ENCODE measurements at regions not wholly inside any gene's neighbourhood (a gene's known extent, or its start where the extent isn't known, plus 50 kb on each side); places are given as distances from the start of the nearest gene placed in this dataset.

DNA sequence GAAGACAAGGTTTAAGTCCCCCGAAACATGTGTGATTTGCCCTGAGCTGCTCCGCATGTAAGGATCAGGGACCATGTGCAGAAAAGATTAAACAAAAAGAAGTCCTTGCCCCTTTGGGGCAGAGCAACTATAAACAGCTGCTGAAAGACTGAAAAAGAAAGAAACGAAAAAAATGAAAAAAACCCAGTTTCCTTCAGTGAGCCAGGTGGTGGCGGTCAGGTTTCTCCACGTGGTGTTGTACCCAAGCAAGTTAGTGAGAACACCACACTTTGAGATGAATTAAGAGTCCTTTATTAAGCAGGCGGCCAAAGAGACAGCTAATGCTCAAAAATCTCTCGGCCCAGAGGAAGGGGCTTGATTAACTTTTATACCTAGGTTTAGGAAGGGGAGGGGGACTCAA, 404.9 kb upstream of the SYT4 start:
- Histone ChIP-seq H3K4me3 (ENCODE audit: low read depth in 1 of 2, low read length in 2 of 2) (no peak overlapping the region), H3K36me3 (ENCODE audit: control insufficient read depth in 1 of 2, insufficient read depth in 2 of 2, low read length in 2 of 2) (no peaks in the 10 kb centered on the region), H3K9me3 (ENCODE audit: control insufficient read depth in 1 of 2, low read length in 2 of 2) (no peaks in the 10 kb centered on the region), H3K4me1 (ENCODE audit: control insufficient read depth in 1 of 2, insufficient read depth in 2 of 2, low read length in 2 of 2) (no peaks in the 10 kb centered on the region), H3K9ac (ENCODE audit: low read depth in 1 of 2, low read length in 2 of 2) (no peak overlapping the region), H3K27me3 (ENCODE audit: control insufficient read depth in 1 of 2, insufficient read depth in 2 of 2, low read length in 2 of 2) (no peaks in the 10 kb centered on the region), H3K27ac (ENCODE audit: low read depth, low read length) (no peak overlapping the region)

GRCh38 chr18:43686709-43687108, 409.4 kb upstream of the SYT4 start:
- H3K4me1 ChIP-seq (ENCODE audit: control insufficient read depth in 1 of 2, insufficient read depth in 2 of 2, low read length in 2 of 2), result no peaks in the 10 kb centered on the region
- no peaks in the 10 kb centered on the region for H3K36me3 ChIP-seq (ENCODE audit: control insufficient read depth in 1 of 2, insufficient read depth in 2 of 2, low read length in 2 of 2)
- no peak overlapping the region for H3K27ac ChIP-seq (ENCODE audit: low read depth, low read length)
- H3K27me3 ChIP-seq (ENCODE audit: control insufficient read depth in 1 of 2, insufficient read depth in 2 of 2, low read length in 2 of 2), result no peaks in the 10 kb centered on the region
- no peak overlapping the region for H3K9ac ChIP-seq (ENCODE audit: low read depth in 1 of 2, low read length in 2 of 2)
- H3K9me3 ChIP-seq (ENCODE audit: control insufficient read depth in 1 of 2, low read length in 2 of 2), result no peaks in the 10 kb centered on the region
- no peak overlapping the region for H3K4me3 ChIP-seq (ENCODE audit: low read depth in 1 of 2, low read length in 2 of 2)

DNA sequence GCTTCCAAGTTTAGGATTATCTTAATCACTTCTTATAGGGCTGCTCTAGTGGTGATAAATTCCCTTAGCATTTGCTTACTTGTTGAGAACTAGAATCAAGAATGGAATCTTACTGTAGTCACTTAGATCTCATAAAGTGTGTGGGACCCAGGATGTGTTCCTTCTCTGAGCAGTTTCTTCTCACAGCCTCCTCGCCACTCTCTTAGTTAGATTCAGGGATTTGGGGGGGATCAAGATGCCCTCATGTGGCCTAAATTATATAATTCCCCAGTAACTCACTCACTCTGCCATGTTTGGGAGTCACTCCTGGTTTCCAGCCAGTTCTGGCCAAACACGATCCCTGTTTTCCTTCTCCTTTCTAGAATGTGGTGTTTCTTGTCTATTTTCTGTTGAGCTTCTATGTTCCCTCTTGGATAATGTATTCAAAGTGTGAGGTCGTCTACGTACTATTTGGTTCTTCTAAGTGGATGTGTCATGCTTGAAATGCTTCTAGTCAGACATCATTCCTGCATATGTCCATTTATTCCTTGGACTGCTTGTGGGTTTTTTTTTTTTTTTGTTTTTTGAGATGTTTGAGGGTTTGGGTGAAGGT, 414.9 kb upstream of the SYT4 start:
- no peak overlapping the region for H3K27ac ChIP-seq (ENCODE audit: low read depth, low read length)
- H3K27me3 ChIP-seq (ENCODE audit: control insufficient read depth in 1 of 2, insufficient read depth in 2 of 2, low read length in 2 of 2), result no peaks in the 10 kb centered on the region
- no peak overlapping the region for H3K9ac ChIP-seq (ENCODE audit: low read depth in 1 of 2, low read length in 2 of 2)
- H3K9me3 ChIP-seq (ENCODE audit: control insufficient read depth in 1 of 2, low read length in 2 of 2), result no peaks in the 10 kb centered on the region
- no peak overlapping the region for H3K4me3 ChIP-seq (ENCODE audit: low read depth in 1 of 2, low read length in 2 of 2)
- no peaks in the 10 kb centered on the region for H3K36me3 ChIP-seq (ENCODE audit: control insufficient read depth in 1 of 2, insufficient read depth in 2 of 2, low read length in 2 of 2)
- H3K4me1 ChIP-seq (ENCODE audit: control insufficient read depth in 1 of 2, insufficient read depth in 2 of 2, low read length in 2 of 2), result no peaks in the 10 kb centered on the region

DNA sequence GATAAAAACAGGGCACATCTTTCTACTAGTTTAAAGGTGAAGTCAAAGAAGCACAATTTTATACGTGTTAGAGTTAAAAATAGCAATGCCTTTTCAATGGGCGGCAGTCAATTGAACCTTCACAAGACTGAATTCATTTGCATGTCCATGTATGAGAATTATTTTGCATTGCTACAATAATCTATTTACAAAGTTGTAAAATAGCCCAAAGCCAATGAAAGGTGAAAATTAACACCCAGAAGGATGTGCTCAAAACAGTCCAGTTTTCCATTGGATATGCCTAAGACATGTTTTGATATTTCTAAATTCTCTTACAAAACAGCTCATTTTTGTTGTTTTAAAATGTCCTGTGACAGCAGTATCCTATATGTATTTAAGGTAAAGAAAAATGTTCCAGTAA, 425.1 kb upstream of the SYT4 start:
- no peaks in the 10 kb centered on the region for H3K4me1 ChIP-seq (ENCODE audit: control insufficient read depth in 1 of 2, insufficient read depth in 2 of 2, low read length in 2 of 2)
- H3K27ac ChIP-seq (ENCODE audit: low read depth, low read length), result no peak overlapping the region
- H3K36me3 ChIP-seq (ENCODE audit: control insufficient read depth in 1 of 2, insufficient read depth in 2 of 2, low read length in 2 of 2), result no peaks in the 10 kb centered on the region
- no peak overlapping the region for H3K4me3 ChIP-seq (ENCODE audit: low read depth in 1 of 2, low read length in 2 of 2)
- H3K9me3 ChIP-seq (ENCODE audit: control insufficient read depth in 1 of 2, low read length in 2 of 2), result no peaks in the 10 kb centered on the region
- no peaks in the 10 kb centered on the region for H3K27me3 ChIP-seq (ENCODE audit: control insufficient read depth in 1 of 2, insufficient read depth in 2 of 2, low read length in 2 of 2)
- H3K9ac ChIP-seq (ENCODE audit: low read depth in 1 of 2, low read length in 2 of 2), result no peak overlapping the region

DNA sequence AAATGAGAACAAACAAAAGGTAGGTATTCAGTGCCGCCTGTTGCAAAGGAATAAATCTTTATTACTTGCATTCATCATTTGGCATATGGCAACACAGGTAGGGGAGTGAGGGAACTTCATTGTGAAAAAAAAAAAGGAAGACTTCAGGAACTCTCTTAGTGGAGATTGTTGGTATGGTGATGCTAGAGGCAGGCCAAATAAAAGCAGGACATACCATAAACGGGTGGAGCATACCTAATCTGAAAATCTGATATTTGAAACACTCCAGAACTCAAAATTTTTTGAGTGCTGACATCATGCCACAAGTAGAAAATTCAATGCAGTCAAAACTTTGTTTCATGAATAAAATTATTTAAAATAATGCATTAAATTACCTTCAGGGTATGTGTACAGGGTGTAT, 425.8 kb upstream of the SYT4 start:
- no peaks in the 10 kb centered on the region for H3K36me3 ChIP-seq (ENCODE audit: control insufficient read depth in 1 of 2, insufficient read depth in 2 of 2, low read length in 2 of 2)
- H3K4me3 ChIP-seq (ENCODE audit: low read depth in 1 of 2, low read length in 2 of 2), result no peak overlapping the region
- H3K27ac ChIP-seq (ENCODE audit: low read depth, low read length), result no peak overlapping the region
- no peaks in the 10 kb centered on the region for H3K9me3 ChIP-seq (ENCODE audit: control insufficient read depth in 1 of 2, low read length in 2 of 2)
- no peak overlapping the region for H3K9ac ChIP-seq (ENCODE audit: low read depth in 1 of 2, low read length in 2 of 2)
- H3K27me3 ChIP-seq (ENCODE audit: control insufficient read depth in 1 of 2, insufficient read depth in 2 of 2, low read length in 2 of 2), result no peaks in the 10 kb centered on the region
- no peaks in the 10 kb centered on the region for H3K4me1 ChIP-seq (ENCODE audit: control insufficient read depth in 1 of 2, insufficient read depth in 2 of 2, low read length in 2 of 2)

GRCh38 chr18:43705850-43706249, 428.6 kb upstream of the SYT4 start:
- no peak overlapping the region for H3K9ac ChIP-seq (ENCODE audit: low read depth in 1 of 2, low read length in 2 of 2)
- H3K4me1 ChIP-seq (ENCODE audit: control insufficient read depth in 1 of 2, insufficient read depth in 2 of 2, low read length in 2 of 2), result no peaks in the 10 kb centered on the region
- no peak overlapping the region for H3K27ac ChIP-seq (ENCODE audit: low read depth, low read length)
- H3K9me3 ChIP-seq (ENCODE audit: control insufficient read depth in 1 of 2, low read length in 2 of 2), result no peaks in the 10 kb centered on the region
- H3K4me3 ChIP-seq (ENCODE audit: low read depth in 1 of 2, low read length in 2 of 2), result no peak overlapping the region
- no peaks in the 10 kb centered on the region for H3K27me3 ChIP-seq (ENCODE audit: control insufficient read depth in 1 of 2, insufficient read depth in 2 of 2, low read length in 2 of 2)
- H3K36me3 ChIP-seq (ENCODE audit: control insufficient read depth in 1 of 2, insufficient read depth in 2 of 2, low read length in 2 of 2), result no peaks in the 10 kb centered on the region

DNA sequence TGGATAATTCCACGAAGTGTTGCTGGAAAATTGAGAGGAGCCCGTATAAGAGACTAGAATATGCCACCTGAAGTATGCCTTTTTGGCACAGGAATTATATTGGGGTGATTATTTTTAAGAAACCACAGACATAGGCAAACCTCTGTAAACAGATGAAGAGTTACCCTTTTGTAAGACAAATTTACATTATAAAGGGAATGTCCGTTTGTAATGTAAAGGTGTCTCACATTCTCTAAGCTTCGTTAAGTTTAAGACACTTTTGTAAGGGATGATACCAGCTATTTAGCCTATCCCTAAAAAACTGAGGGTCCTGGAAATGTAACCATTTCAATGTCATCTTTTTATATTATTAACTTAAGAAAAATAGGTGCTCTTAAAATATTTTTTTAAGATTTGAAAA, 432.8 kb upstream of the SYT4 start:
- Histone ChIP-seq H3K27me3 (ENCODE audit: control insufficient read depth in 1 of 2, insufficient read depth in 2 of 2, low read length in 2 of 2) (no peaks in the 10 kb centered on the region), H3K4me3 (ENCODE audit: low read depth in 1 of 2, low read length in 2 of 2) (no peak overlapping the region), H3K27ac (ENCODE audit: low read depth, low read length) (no peak overlapping the region), H3K4me1 (ENCODE audit: control insufficient read depth in 1 of 2, insufficient read depth in 2 of 2, low read length in 2 of 2) (no peaks in the 10 kb centered on the region), H3K36me3 (ENCODE audit: control insufficient read depth in 1 of 2, insufficient read depth in 2 of 2, low read length in 2 of 2) (no peaks in the 10 kb centered on the region), H3K9ac (ENCODE audit: low read depth in 1 of 2, low read length in 2 of 2) (no peak overlapping the region), H3K9me3 (ENCODE audit: control insufficient read depth in 1 of 2, low read length in 2 of 2) (no peaks in the 10 kb centered on the region)

GRCh38 chr18:43714343-43715010, 437.2 kb upstream of the SYT4 start:
- Histone ChIP-seq H3K4me3 (ENCODE audit: low read depth in 1 of 2, low read length in 2 of 2) (no peak overlapping the region), H3K9ac (ENCODE audit: low read depth in 1 of 2, low read length in 2 of 2) (no peak overlapping the region), H3K27ac (ENCODE audit: low read depth, low read length) (no peak overlapping the region), H3K9me3 (ENCODE audit: control insufficient read depth in 1 of 2, low read length in 2 of 2) (no peaks in the 10 kb centered on the region), H3K27me3 (ENCODE audit: control insufficient read depth in 1 of 2, insufficient read depth in 2 of 2, low read length in 2 of 2) (no peaks in the 10 kb centered on the region), H3K4me1 (ENCODE audit: control insufficient read depth in 1 of 2, insufficient read depth in 2 of 2, low read length in 2 of 2) (no peaks in the 10 kb centered on the region), H3K36me3 (ENCODE audit: control insufficient read depth in 1 of 2, insufficient read depth in 2 of 2, low read length in 2 of 2) (no peaks in the 10 kb centered on the region)

- Histone ChIP-seq H3K9ac (ENCODE audit: low read depth in 1 of 2, low read length in 2 of 2) (no peak overlapping the region), H3K27me3 (ENCODE audit: control insufficient read depth in 1 of 2, insufficient read depth in 2 of 2, low read length in 2 of 2) (no peaks in the 10 kb centered on the region), H3K27ac (ENCODE audit: low read depth, low read length) (no peak overlapping the region), H3K4me3 (ENCODE audit: low read depth in 1 of 2, low read length in 2 of 2) (no peak overlapping the region), H3K4me1 (ENCODE audit: control insufficient read depth in 1 of 2, insufficient read depth in 2 of 2, low read length in 2 of 2) (no peaks in the 10 kb centered on the region), H3K9me3 (ENCODE audit: control insufficient read depth in 1 of 2, low read length in 2 of 2) (no peaks in the 10 kb centered on the region), H3K36me3 (ENCODE audit: control insufficient read depth in 1 of 2, insufficient read depth in 2 of 2, low read length in 2 of 2) (no peaks in the 10 kb centered on the region)
Measured at GRCh38 chr18:43719267-43719795, 442.0 kb upstream of the SYT4 start.

DNA sequence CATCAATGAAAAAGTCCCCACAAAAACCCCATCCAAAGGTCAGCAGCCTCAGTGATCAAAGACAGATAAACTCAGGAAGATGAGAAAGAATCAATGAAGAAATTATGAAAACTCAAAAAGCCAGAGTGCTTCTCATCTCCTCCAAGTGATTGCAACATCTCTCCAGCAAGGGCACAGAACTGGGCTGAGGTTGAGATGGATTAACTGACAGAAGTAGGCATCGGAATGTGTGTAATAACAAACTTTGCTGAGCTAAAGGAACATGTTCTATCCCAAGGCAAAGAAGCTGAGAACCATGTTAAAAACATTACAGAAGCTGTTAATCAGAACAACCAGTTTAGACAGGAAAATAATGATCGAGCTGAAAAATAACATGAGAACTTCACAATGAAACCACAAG, 442.8 kb upstream of the SYT4 start:
- no peaks in the 10 kb centered on the region for H3K4me1 ChIP-seq (ENCODE audit: control insufficient read depth in 1 of 2, insufficient read depth in 2 of 2, low read length in 2 of 2)
- no peak overlapping the region for H3K9ac ChIP-seq (ENCODE audit: low read depth in 1 of 2, low read length in 2 of 2)
- H3K27ac ChIP-seq (ENCODE audit: low read depth, low read length), result no peak overlapping the region
- peaks cover 0 to 4% of the 10 kb centered on the region in 2 donors for H3K9me3 ChIP-seq (ENCODE audit: control insufficient read depth in 1 of 2, low read length in 2 of 2)
- H3K36me3 ChIP-seq (ENCODE audit: control insufficient read depth in 1 of 2, insufficient read depth in 2 of 2, low read length in 2 of 2), result no peaks in the 10 kb centered on the region
- H3K27me3 ChIP-seq (ENCODE audit: control insufficient read depth in 1 of 2, insufficient read depth in 2 of 2, low read length in 2 of 2), result no peaks in the 10 kb centered on the region
- no peak overlapping the region for H3K4me3 ChIP-seq (ENCODE audit: low read depth in 1 of 2, low read length in 2 of 2)

All from duodenal mucosa (tissue), 2 donors.